GM21529 (cell line): ENCODE measurements at regions not wholly inside any gene's neighbourhood (a gene's known extent, or its start where the extent isn't known, plus 50 kb on each side); places are given as distances from the start of the nearest gene placed in this dataset.

ENCODE experiments used
- ATAC-seq: cut with Tn5 transposase; IDR thresholded peaks from one replicate; pipeline ENCODE4 v1.9.1; 2021; ENCODE audit not compliant: unreplicated experiment

DNA sequence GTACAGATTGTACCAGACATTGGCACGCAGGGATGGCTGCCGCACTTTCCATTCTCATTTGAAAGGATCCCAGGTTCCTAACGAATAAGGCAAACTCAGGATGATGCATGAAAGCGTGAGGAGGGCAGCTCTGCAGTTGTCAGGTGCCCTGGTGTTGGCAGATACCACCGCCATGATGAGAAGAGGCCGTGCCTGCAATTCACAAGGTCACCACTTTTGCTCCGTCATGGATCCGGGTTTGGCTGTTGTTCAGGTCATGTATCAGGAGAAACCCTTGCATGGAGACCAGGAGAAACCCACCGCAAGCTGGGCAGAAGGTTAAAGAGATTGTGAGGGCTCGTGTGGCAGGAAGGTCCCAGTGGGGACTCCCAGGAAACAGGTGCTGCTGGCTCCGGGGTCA, 233.2 kb downstream of the KLF6 start:
- no peak for ATAC-seq

DNA sequence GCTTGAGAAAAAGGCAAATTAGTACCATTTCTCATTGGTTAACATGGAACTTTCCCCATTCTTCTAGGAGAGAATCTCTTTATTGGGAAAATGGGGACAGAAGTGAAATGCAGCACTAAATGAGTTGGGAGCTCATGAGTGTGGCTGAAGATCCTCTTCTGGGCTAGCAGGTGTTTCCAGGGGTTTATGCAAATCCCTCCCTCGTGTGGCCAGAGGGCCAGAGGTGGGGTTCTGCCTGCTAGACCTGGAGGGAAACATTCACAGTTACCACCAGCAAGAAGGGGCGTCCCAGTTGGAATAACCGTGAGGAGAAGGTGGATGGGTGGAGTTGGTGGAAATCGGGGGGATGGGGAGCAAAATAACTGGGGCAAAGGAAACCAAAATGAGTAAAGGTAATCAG, 235.9 kb downstream of the KLF6 start:
- no peak for ATAC-seq

DNA sequence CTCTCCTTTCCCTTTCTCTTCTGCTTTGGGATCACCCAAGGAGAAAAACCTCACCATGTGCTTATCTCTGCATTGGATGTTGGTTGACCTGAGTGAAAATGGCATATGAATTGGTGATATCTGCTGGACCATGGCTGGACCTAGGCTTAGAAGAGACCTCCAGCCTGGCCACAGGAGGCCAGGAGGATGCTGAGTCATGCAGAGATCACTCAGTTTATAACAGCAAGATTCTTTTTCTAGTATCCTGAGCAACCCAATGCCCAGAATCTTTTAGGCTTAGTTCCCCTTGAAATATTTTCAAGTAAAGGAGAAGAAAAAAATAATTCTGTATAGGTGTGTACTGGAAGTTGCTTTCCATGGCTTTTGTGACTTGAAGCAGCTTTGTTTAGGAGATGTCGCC, 236.3 kb downstream of the KLF6 start:
- no peak for ATAC-seq

DNA sequence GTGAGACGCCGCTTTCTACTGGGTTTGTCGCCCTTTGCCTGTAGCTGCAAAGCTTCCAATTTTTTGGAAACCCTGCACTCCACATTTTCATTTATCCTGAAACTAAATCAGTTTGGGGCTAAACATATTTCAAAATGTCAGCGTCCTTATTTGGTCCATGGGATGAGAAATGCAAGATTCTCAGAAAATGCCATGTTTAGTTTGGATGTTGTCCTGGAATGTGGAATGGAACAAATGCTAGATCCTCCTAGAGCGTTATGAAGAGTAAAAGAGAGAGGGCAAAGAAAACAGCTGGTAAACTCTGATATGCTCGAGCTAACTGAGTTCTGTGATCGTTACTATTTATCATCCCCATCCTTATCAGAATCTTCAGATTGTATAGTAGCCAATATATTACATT, 236.9 kb downstream of the KLF6 start:
- no peak for ATAC-seq

DNA sequence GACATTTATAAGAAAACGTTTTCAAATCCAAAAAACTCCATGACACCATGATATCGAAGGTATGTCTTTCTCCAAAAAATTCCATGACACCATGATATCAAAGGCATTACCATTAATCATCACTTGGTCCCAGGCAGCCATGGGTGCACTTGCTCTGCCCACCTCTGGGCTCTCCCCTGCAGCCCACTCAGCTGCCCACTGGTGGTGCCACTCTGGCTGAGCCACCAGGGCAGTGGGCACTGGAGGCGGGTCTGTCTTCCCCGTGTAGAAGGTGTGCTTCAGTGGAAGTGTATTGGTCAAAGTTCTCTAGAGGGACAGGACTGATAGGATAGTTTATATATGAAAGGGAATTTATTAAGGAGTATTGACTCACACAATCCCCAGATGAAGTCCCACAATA, 240.4 kb downstream of the KLF6 start:
- no peak for ATAC-seq

DNA sequence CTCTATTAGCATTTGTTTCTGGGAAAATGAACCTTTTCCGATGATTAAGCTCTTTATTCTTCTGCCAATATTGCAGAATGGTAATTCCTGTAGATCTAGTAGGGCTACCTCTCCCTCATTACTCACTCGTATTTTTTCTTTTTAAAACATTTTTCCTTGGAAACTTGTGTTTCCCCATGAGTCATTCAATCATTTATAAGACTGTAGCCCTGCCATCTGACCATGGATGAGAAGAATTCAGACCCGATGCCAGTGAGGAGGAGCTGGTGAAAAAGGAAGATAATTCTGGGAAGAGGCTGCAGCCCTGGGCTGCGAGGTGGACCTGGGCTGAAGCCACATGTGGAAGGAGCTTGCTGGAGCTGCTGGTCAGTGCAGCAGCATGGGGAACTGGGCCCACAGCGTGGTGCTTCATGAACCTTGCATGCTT, 242.8 kb downstream of the KLF6 start:
- ATAC-seq: no peak

DNA sequence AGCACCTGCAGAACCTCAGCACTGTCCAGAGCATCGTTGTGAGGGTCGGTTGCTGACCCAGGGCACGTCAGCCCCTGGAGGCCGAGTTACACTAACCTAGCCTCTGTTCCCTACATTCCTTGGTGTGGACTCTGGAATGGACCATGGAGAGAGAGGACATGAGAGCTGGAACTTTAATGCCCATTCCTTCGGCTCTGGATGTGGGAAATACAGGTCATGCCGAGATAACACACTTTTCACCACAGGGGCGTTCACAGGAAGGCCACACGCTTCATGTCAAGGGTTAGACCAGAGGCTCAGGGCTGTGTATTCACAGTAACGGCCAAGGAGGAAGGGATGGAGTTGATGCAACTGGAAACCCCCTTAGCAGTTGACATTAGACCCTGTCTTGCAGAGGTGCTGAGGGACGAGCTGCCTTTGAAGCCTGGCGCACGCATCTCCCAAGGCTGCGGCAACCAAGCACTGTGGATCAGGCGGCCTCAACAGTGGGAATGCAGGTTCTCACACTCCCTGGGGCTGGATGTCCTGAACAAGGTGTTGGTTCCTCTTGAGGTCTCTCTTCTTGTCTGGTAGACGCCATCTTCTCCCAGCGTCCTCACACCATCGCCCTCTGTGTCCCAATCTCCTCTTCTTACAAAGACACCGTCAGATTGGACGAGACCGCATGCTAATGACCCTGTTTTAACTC, 245.2 kb downstream of the KLF6 start:
- no peak for ATAC-seq

DNA sequence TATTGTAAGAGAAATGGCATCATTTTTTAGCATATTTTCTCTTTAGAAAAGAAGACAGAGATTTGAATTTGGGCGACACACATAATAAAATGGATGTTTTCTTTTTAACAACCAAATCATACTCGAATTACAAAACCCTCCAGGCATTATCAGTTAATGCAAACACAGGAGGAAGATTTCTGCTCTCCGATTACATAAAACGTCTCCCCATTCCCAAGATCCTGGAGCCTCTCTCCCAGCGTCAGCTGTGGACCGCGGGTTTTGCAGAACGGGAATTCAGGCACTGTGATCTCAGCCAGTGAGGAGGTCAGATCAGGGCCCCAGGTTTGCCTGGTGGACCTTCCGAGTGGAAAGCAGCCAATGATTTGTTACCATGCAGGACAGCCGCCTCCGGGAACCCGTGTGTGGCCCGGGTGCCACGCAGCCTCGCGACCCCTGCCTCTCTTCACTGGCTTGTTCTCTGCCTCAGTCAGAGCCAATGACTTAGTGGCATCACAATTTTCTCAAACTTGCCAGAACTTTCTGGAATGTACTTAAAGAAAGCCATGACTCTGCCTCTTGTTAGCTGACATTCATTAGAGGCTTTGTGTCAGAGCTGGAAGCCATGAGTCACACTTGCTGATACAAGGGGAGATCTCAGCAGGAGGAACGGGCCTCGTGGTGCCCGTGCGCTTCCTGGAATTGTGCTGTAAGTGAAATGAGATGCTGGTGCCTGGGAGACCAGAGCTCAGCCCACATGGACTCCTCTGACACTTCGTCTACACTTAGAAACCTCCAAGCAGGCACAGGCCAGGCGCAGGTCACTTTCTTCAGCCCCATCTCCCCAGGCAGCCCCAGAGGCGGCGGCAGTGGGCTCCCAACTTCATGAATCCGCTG, 246.1 kb downstream of the KLF6 start:
- no peak for ATAC-seq

DNA sequence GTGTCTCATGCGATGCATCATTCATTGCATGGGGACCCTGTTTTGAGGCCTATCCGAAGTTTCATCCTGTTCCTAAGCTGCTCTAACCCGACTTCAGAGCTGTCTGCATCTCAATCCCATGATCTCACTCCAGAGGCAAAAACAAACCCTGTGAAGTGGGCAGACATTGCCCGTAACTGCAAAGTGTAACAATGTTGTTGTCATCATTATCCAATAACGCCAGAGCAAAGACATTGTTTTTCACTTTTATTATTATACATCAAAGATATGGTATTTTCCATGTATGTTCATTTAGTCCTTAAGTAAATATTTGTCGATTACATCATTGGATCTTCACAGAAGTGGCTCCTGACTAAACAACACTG, 246.7 kb downstream of the KLF6 start:
- ATAC-seq: no peak

DNA sequence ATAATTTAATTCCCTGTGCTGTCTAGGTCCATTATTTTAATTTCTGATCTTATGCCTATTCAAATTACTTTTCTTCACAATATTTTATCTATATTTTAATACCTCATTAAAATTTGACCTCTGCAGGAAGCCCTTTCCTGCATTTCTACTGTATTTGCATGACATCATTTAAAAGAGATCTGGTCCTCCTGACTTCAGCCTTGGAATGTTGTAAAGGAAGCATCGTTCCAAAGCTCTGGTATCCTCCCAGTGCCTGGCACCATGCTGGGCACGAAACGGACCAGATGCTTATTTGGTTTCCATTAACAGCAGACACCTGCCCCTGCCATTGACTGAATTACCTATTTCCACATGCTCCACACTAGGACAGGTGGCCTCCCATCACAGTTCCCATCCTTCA, 247.5 kb downstream of the KLF6 start:
- no peak for ATAC-seq

DNA sequence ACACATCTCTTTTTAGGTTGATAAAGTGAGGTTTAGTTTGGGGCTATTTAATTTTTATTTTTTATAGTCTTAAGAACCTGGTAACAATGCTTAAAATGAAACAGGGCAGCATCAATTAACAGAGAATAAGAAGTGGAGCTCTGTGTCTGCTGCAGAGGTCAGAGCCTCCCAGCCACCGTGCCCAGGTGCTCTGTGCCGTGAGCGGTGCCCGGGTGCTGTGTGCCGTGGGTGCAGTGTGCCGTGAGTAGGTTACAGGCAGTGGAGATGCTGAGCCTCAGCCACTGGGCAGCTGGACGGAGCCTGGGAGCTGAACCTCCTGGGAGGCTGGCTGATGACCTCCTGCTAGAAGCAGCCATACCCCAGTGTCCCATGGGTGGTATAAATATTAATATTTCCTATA, 250.0 kb downstream of the KLF6 start:
- no peak for ATAC-seq

DNA sequence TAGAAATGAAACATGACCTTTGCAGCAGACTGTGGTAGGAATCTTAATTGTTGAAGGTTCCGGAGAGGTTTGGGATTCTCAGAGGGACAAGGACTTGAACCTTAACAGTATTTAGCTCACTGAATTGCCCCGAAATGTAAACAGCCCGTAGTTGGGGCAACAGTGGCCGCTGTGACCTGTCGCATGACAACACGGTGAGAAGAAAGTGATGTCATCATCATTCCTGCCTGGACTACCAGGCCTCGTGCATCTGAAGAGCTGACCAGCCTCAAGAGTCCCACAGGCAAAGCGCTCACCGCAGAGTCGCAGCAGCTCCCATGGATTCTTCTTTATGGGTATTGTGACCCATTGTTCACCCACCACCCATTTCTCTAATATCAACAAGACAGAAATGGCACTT, 250.6 kb downstream of the KLF6 start:
- no peak for ATAC-seq

DNA sequence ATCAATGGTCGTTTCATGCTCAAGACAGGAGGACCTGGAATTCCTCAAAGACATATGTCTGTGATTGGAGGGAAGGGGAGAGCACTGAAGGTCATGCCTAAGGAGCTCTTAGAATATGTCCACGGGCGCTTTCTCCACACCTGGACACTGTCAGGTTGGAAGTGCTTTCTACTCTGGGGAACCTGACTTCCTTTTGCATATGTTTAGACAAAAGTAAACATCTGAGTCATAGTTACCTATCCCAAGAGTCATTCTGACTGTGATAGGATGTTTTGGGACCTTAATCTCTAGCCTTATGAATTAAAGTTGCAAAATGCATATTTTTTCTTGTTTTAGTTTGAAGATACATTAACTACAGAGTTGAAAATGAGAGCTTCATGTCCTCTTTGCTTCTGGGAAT, 251.7 kb downstream of the KLF6 start:
- no peak for ATAC-seq

DNA sequence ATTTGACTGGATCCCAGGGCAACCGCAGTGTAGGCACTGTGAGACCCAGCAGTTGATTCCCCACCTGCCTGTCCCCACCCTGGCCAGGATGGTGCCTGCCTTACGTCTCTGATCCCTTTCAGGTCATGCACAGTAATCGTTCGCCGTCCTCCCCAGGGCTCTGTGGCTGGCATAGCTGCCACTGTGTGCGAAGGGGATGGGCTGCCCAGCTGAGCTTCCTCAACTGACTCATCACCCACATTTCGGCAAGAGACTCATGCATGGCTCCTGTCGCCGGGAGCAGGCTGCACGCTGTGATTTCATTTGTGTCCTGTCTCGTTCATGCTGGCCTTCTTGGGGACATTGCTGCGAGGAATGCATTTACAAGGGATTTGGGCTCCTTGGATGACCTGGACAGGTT, 252.4 kb downstream of the KLF6 start:
- no peak for ATAC-seq

DNA sequence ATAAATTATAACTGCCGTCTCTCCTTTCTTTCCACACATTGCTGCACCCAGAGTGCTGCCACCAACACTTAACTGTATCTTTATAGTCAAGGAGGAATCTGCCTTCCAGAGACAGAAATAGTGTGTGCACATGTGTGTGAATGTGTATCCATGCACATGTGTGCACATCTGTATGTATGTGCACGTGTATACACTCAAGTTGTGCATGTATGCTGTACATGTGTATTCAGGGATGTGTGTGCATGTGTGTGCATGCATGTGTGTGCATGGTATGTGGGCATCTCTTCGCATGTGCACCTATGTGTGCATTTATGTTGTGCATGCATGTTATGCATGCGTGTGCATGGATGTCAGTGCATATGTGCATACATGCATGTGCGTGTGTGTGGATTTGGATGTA, 253.3 kb downstream of the KLF6 start:
- no peak for ATAC-seq

DNA sequence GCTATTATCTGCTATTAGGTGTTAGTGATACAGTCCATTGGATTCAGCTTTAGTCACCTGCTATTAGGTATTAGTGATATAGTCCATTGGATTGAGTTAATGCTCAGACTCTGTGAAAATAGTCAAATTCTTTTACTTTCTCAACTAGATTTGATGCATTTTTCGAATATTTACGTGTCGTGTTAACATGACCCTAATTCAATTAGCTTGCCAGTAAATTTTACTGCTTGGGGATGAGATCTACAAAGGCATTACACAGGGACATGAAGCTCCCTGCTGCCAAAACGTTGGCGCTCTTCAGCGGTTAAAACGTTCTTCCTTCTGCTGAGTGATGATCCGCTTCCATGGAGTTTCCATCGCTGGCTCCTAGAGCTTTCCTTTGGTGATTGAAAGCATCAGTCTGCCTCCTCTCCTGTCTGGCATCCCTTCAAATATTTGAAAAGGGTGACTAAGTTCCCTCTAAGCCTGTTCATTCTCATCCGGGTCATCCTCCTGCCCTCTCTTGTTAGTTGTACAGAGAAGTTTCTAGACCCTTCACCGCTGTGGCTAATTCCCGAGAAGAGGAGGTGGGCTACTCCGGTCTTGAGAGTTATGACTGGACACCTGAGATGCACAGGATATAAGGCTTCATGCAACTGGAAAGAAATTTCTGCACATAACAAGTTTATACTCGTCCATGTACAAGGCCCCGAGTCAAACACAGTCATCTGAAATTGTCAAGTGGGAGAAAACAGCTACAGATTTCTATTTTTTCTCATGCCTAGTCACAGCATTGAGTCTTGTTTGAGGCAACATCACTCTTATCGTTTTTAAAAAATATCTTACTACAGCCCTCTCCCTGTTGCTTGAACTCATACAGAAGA, 254.0 kb downstream of the KLF6 start:
- no peak for ATAC-seq

DNA sequence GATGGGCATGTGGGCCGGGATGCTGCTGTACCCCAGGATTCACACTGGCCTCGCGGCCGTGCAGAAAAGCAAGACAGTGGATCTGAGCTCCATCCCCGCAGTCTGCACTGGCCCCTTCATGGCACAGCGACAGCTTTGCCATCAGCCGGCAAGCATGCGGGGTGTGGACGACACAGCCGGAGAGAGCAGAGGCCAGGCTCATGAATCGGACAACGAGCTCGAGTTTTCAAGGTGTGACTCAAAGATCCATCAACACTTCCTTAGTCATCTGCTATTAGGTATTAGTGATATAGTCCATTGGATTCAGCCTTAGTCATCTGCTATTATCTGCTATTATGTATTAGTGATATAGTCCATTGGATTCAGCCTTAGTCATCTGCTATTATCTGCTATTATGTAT, 254.7 kb downstream of the KLF6 start:
- ATAC-seq: no peak

DNA sequence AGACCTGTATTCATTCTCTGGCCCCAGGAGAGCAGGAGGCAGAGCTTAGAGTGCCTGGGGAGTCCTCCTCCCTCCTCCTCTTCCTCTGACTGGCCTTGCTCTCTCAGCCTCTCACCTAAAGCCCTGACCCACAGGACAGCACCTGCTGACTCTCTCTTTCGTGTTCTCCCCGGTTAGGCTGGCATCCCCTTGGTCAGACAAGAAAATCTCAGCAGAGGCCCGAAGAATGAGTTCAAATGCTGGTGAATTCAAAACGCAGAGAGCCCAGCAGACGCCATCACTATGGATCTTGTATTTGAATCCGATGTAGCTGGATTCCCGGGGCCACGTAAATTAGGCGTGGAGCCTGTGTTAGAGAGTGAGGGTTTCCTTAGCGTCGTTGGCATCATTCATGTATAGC, 255.3 kb downstream of the KLF6 start:
- no peak for ATAC-seq

DNA sequence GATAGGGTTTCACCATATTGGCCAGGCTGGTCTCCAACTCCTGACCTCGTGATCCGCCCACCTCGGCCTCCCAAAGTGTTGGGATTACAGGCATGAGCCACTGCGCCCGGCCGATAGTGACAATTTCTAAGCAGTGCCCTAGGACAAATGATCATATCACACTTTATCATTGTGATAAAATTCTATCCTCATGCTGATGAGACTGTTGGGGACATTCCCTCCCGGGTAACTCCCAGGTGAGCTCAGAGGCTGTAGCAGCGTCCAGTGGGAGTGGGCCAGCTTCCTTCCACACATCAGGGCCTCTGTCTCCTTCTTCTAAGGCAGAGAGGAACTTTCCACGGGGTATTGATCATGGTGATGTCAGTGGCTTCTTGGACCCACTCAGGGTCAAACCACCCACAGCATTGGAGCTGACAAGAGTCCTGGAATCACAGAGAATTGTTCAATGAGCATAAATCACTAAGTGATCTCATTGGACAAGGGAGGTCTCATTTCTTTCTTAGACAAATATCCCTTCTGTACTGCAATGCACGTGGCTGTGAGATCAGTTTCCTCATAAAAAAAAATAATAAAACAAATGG, 256.1 kb downstream of the KLF6 start:
- no peak for ATAC-seq

DNA sequence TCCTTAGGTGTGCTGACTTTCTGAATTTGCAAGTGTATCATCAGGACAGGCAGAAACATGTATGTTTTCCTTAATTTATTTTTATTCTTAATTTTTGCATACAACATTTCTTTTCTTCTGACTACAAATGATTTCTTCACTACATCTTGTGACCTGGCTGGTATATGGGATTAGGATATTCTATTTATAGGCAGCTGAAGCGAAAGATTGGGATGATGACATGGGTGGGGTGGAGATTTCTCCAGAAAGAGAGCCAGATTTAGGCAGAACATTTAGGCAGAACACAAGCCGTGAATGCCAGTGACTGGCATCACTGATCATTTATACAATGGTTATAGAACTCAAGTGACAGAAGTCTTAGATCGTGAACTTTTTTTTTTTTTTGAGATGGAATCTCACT, 256.7 kb downstream of the KLF6 start:
- ATAC-seq: no peak

DNA sequence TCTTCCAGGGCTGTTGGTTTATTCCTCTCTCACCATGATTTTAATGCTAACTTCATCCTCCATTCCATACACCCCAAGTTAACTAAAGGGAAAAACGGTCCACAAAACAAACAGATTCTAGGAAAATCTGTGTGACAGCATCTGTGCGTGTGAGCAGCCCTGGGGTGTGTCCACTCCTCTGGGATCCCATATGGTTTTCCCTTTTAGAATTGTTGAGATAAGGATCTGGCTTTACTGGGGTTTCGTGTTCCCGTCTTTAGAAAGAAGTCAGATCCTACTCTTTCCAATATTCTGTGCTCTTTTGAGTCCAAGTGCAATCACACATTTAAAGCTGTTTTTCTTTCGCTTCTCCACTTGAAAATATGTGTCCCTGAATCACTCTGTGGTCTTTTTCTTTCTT, 257.1 kb downstream of the KLF6 start:
- no peak for ATAC-seq
